Central memory CD4-positive, alpha-beta T cell (primary cell): ENCODE measurements at regions not wholly inside any gene's neighbourhood (a gene's known extent, or its start where the extent isn't known, plus 50 kb on each side); places are given as distances from the start of the nearest gene placed in this dataset.

Source experiments
- DNase-seq: peaks from one replicate; pipeline ENCODE4 v3.0.0; 2022

DNA sequence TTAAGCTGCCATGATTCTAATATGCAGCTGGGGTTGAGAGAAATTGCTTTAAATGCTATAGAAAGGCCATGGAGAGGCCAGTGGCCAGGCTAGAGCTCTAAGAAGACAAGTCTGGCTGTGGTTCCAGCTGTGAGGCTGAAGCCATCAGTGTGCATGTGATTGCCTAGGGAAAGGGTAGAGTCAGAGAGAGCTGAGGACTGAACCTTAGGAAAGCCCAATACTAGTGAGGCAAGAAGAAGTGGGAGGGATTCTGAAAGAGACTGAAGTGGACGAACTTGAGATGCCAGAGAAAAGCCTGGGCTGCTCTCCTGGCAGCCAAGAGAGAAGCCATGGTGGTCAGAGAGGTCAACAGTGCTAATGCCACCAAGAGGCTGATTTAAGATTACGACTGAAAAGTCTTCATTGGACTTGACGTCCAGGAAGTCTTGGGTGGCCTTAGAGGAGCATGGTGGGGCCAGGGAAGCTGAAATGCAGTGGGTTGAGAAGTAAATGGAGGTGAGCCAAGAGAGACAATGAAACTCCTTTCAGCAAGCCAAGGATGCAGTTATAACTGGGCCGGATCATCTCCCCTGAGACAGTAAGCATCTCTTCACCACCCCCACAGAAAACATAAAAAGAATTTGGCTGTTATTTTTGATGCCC, 133.2 kb downstream of the TMEM174 start:
- DNase-seq: no peak

- no peak for DNase-seq
Observed at GRCh38 chr5:73305386-73305785, 132.4 kb downstream of the TMEM174 start.

DNA sequence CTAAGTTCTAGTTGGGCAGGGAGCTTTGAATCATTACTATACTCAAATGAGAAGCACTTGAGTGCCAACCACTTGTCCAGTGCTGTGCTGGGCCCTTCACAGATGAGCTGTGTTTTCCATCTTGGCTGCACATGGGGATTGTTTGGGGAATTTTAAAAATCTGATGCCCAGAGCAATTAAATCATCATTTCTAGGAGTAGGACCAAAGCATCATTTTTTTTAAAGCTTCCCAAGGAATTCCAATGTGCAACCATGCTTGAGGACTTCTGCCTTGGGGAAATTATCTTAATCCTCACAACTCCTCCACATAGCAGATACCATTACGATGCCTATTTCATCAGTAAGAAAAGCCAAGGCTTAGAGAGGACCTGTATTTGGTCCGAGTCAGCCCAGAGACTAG, 131.4 kb downstream of the TMEM174 start:
- no peak for DNase-seq

GRCh38 chr5:73303148-73304079, 130.4 kb downstream of the TMEM174 start:
- DNase-seq: no peak

DNA sequence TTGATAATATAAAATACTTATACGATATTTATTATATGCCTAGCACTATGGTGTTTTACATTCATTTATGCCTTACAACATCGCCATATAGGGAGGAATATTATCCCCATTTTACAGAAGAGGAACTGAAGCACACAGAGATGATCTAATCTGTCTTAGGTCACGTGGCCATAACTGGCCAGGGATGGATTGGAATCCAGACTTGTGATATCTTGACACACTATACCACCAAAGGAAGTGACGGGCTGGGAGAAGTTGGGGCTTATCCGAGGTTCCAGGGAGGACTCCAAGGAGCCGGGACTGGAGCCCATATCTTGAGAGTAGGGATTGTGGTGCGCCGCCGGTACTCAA, 129.8 kb downstream of the TMEM174 start:
- no peak for DNase-seq

GRCh38 chr5:73301208-73301901, 128.4 kb downstream of the TMEM174 start:
- no peak for DNase-seq

DNA sequence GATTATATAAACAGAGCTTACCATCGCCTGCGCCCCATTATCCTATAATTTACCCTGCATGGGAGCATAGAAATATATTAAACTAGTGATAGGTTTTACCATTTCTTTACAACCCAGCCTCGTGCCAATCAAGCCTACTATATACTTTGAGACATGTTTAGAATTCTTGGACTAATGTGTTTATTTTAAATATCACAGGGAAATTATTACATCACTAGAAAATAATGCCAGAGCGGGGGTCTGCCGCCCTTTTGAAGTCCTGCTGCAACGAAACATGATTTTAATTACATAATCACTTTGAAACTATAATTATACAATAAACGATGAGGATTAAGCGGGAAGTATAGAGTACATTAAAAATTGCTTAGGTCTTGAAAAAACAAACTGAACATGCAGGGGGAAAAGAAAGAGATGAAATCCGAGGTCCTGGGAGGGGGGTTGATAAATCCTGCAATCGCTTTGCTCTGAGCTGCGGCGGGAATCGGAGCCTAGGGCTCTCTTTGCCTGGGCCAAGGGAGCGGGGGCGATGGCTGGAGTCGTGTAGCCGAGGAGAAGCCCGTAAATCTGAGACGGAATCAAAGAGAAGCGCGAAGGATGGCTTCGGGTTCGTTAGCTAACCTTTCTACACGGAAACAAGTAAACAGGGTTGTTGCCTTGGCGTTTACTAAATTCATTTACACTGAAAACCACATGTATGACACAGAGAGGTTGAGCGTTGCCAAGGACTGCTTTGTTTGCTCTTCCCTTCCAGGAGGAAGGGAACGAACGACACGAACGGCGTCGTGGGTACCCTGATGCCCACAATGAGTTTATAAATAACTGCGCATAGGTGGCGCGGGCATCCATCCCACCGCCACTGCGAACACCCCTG, 127.6 kb downstream of the TMEM174 start:
- no peak for DNase-seq

DNA sequence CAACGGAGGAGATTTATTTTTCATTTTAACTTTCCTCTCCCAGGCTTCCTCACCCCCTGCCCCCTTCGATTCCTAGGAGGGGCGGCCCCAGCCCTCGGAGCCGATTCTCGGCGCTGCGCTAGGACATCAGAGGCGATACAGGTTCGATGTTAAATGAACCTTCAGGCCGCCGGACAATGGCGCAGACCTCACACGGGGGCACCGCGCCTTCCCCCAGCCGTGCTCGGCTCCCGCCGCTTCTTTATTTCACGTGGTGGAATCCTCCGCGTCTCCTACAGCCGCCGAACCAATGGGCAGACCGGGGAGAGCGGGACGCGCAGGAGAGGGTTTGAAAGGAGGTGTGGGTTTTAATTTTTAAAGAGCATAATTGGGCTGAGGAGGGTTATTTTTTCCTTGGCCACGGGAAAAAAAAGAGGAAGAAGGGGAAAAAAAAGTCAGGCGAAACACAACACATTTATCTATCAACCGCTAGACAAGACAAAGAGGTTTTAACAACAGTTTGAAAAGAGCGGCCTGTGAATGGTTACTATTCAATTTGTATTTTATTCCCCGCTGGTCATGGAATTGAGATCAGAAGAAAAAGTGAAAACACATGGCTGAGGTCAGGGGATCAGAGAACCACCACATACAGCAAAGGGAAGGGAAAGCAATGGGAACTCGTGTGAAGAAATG, 126.8 kb downstream of the TMEM174 start:
- DNase-seq: no peak

DNA sequence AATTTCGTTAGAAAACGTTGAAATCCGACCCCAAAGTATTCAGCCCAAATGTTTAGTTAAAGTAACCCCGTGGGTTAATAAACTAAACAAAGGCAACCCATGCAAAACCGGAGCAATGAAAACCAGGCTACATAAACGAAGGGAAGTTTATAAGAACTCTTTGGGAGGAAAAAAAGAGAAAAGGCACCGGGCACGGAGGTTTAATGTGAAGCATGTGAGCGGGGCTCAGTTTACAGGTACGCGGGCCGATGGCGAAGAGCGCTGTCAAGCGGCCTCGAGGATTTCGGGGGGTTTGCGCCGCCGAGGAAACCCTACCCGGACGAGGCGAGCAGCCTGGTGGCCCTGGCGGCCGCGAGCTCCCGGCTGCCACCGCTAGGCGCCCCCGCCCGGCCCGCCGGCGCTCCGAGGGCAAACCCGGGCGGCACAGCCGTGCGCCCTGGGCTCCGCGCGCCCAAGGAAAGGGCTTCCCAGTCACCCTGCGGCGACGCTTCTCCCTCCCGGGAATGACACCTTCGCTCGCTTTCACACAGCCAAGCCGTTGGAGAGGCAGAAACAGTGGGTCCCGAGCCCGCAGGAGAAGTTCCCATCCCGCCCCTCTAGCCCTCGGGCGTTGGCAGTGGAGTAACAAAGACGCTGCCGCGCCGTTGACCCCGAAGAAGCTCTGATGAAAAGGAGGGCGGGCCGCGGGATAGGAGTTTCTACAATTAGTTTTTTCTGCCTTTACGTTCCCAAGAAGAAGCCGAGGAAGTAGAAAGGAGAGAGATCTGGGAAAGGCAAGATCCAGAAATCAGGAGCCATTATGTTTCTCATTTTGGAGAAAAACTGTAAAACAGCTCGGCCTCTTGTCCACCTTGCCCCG, 126.0 kb downstream of the TMEM174 start:
- DNase-seq: no peak

- no peak for DNase-seq
Observed at GRCh38 chr5:73298251-73298771, 125.3 kb downstream of the TMEM174 start.

DNA sequence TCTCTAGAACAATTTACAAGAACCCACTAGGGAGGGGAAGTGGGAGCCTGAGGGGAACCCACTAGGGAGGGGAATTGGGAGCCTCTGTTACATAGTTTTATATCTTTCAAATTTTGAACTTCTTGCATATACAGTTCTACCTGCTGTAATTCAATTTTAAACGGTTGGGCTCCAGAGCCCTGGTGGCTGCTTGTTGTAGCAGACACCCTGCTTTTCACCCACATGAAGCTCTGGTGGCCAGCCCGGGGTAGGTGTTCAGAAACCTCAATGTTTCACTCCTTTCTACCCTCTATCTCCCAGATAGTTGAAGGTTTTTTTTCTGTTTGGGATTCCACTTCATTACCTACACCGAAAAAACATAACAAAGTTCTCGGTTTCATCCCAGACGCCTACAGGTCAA, 124.4 kb downstream of the TMEM174 start:
- DNase-seq: no peak

DNA sequence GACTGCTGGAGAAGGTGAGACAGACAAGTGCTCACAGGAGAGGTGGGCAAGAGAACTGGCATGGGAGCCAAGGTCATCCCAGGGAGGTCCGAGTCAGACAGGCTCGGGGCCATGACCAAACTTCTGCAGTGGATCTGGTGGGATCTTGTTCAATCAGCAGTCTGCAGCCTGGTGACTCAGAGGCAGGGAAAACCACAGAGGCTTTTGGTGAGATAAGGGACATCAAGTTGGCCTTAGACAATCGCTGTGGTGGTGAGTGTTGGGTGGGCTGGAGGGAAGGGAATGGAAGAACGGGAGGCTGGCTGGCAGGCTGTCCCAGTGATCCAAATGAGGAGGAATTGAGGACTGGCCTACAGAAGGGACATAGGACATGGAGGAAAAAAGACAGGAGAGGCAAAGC, 123.8 kb downstream of the TMEM174 start:
- DNase-seq: no peak

- no peak for DNase-seq
Observed at GRCh38 chr5:73295921-73296320, 122.9 kb downstream of the TMEM174 start.

DNA sequence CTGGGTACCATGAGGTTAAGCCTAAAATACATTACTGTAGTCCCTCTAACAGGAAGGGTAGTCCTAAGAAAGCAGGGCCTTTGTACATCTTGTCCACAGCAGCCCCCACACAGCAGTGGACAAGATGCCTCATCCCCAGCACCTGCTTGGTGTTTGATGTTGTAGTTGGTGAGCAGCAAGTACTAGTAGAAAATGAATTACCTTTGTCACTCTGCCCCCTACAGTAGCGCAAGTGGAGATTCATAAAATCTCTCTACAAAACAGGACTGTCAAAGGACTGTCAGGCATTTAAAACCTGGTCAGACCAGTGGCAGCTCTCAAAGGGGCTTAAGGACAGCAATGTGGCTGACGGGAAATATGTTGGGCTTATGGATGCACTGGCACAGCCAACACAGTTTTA, 122.5 kb downstream of the TMEM174 start:
- DNase-seq: no peak

GRCh38 chr5:73292816-73293459, 119.9 kb downstream of the TMEM174 start:
- no peak for DNase-seq

DNA sequence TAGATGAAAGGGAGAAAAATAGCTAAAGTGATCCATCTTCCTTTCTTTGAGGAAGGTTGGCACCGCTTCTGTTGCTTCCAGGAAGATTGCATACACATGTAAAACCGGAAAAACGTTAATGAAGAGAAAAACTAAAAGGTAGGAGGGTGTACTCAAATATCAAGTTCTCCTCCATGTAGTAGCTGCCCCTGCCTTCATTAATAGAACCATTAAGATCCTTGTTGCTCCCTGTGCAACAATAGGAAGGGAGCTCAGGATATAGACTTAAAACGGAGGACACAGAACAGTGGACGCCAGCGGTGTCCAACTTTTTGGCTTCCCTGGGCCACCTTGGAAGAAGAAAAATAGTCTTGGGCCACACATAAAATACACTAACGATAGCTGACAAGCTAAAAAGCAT, 118.9 kb downstream of the TMEM174 start:
- DNase-seq: no peak

DNA sequence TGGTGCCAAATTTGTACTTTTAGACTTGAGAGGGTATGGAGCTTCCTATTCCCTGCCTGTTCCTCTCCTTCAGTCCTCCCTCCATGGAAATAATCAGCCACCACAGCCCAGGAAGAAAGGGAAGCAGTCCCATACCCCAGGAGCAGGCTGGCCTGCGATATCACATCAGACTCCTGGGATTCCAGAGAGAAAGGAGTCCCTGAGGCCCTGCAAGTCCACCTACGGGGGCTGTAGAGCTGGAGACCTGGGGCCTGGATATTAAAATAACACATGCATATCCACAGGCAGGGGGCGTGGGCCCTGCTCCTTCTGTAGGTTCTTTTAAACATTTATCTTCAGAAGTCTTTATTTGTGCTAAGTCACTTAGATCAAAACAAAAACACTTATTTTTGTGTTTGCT, 117.2 kb downstream of the TMEM174 start:
- no peak for DNase-seq

GRCh38 chr5:73288803-73289720, 116.1 kb downstream of the TMEM174 start:
- DNase-seq: no peak

DNA sequence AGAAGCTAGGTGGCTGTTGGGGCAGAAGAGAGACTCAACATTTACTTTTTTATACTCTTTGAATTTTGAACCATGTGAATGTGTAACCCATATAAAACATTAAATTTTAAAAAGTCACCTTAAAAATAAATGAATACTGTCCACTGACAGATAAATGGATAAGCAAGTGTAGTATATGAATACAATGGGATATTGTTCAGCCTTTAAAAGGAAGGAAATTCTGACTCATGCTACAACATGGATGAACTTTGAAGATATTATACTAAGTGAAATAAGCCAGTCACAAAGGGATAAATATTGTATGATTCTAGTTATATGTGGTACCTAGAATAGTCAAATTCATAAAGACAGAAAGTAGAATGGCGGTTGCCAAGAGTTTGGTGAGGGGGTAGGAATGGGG, 113.9 kb downstream of the TMEM174 start:
- no peak for DNase-seq
